GM12875 (cell line): ENCODE measurements at regions not wholly inside any gene's neighbourhood (a gene's known extent, or its start where the extent isn't known, plus 50 kb on each side); places are given as distances from the start of the nearest gene placed in this dataset.
"Not testable (repeated sequence)": the region's sequence is repeated elsewhere in the genome, so short reads cannot be mapped to it uniquely, and the experiment has no call there.

ENCODE experiments used
- H3K4me3 ChIP-seq: one replicate; pipeline ENCODE4 v1.5.1; 2011; ENCODE audit warnings: low read depth, low read length, control low read depth
- TF ChIP-seq, protein P1 (sequence below): IDR thresholded peaks from 2 replicates; pipeline ENCODE4 v1.5.1; 2011; ENCODE audit warnings: low read depth, mild to moderate bottlenecking, control low read depth, inconsistent platforms, low read length, moderate library complexity, borderline replicate concordance; ENCODE audit not compliant: insufficient read depth

GRCh38 chr3:187855131-187855530 lies 109.9 kb upstream of the BCL6 start:
- TF ChIP-seq, protein P1, sequence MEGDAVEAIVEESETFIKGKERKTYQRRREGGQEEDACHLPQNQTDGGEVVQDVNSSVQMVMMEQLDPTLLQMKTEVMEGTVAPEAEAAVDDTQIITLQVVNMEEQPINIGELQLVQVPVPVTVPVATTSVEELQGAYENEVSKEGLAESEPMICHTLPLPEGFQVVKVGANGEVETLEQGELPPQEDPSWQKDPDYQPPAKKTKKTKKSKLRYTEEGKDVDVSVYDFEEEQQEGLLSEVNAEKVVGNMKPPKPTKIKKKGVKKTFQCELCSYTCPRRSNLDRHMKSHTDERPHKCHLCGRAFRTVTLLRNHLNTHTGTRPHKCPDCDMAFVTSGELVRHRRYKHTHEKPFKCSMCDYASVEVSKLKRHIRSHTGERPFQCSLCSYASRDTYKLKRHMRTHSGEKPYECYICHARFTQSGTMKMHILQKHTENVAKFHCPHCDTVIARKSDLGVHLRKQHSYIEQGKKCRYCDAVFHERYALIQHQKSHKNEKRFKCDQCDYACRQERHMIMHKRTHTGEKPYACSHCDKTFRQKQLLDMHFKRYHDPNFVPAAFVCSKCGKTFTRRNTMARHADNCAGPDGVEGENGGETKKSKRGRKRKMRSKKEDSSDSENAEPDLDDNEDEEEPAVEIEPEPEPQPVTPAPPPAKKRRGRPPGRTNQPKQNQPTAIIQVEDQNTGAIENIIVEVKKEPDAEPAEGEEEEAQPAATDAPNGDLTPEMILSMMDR: no peak
- H3K4me3 ChIP-seq: no peak overlapping the region

GRCh38 chr3:187856555-187856954 lies 111.3 kb upstream of the BCL6 start:
- TF ChIP-seq, protein P1: no peak

GRCh38 chr3:187858041-187858440 lies 112.8 kb upstream of the BCL6 start:
- TF ChIP-seq, protein P1: no peak
- H3K4me3 ChIP-seq: no peak overlapping the region

More at GRCh38 chr3:187856555-187856954, 111.3 kb upstream of the BCL6 start:
- H3K4me3 ChIP-seq: no peak overlapping the region

- TF ChIP-seq, protein P1: no peak
- no peak overlapping the region for H3K4me3 ChIP-seq
Measured at GRCh38 chr3:187858711-187859110, 113.4 kb upstream of the BCL6 start.

DNA sequence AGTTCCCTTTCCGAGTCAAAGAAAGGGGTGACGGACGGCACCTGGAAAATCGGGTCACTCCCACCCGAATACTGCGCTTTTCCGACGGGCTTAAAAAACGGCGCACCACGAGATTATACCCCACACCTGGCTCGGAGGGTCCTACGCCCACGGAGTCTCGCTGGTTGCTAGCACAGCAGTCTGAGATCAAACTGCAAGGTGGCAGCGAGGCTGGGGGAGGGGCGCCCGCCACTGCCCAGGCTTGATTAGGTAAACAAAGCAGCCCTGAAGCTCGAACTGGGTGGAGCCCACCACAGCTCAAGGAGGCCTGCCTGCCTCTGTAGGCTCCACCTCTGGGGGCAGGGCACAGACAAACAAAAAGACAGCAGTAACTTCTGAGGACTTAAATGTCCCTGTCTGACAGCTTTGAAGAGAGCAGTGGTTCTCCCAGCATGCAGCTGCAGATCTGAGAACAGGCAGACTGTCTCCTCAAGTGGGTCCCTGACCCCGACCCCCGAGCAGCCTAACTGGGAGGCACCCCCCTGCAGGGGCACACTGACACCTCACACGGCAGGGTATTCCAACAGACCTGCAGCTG lies 117.5 kb upstream of the BCL6 start:
- H3K4me3 ChIP-seq: not testable (repeated sequence)

DNA sequence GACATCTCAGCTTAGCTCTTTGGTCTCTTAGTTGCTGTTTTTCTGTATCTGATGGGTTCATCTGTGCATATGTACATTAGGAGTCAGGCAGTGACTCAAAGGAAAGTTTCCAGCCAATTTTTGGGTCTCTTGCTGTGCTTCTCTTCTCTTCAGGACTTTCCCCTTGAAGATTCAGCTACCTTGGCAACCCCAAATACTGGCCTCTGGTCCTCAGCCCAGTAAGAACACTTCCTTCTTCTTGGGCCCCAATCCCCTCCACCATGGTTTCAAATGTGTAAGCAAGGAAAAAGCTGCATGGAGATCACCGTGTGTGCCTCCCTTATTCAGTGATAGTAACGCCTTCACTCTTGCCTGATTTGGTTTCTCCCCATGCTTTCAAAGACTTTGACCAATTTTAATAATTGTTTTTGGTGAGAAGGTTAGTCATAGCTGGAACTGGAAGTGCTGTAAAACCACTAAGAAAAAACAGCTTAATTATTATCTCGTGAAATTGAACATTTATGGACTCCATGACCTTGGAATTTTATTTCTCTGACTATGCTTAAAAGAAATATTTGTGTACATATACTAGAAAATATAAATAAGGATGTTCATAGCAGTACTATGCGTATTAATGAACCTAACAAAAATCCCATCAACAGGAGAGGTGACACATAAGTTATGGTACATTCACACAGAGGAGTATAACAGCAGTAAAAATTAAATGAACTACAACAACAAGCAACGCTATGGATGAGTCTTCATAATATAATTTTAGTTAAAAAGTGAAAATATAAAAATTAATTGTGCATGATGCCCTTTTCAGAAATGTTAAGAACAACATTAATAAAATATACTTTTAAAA lies 125.3 kb upstream of the BCL6 start:
- TF ChIP-seq, protein P1: no peak
- H3K4me3 ChIP-seq: no peak overlapping the region

DNA sequence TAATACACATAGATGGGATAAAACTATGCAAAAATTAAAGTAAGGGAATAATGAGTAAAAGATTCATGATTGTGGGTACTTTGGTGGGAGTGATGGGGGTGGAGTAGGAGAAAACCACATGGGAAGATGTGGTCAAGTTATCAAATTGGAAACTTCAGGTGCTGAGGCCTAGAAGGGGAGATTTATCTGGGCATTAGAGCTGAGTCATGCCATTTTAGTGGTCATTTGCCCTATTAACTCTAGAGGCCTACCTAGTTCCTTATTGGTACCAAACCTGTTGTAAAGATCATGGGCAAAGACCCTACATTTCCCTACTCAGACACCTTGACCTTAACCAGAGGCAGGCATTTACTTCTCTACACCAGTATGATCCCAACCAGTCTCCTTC lies 125.9 kb upstream of the BCL6 start:
- TF ChIP-seq, protein P1: no peak
- H3K4me3 ChIP-seq: no peak overlapping the region
